Fibroblast of villous mesenchyme (primary cell): ENCODE measurements at regions not wholly inside any gene's neighbourhood (a gene's known extent, or its start where the extent isn't known, plus 50 kb on each side); places are given as distances from the start of the nearest gene placed in this dataset.
A peak's percentile ranks its signal among the peaks of the same experiment; 100 is the strongest.

Source experiments
- DNase-seq: peaks from one replicate; pipeline ENCODE4 v3.0.0-alpha.2; 2010; ENCODE audit warnings: low read depth
- H3K4me3 ChIP-seq: 2 replicates; pipeline ENCODE4 v1.5.1; 2011; ENCODE audit warnings: low read depth, mild to moderate bottlenecking, low read length
- TF ChIP-seq, protein P1 (sequence below): IDR thresholded peaks from 2 replicates; pipeline ENCODE4 v1.5.1; 2012; ENCODE audit warnings: low read depth, mild to moderate bottlenecking, low read length; ENCODE audit not compliant: insufficient read depth

- H3K4me3 ChIP-seq: no peak overlapping the region
- TF ChIP-seq, protein P1, sequence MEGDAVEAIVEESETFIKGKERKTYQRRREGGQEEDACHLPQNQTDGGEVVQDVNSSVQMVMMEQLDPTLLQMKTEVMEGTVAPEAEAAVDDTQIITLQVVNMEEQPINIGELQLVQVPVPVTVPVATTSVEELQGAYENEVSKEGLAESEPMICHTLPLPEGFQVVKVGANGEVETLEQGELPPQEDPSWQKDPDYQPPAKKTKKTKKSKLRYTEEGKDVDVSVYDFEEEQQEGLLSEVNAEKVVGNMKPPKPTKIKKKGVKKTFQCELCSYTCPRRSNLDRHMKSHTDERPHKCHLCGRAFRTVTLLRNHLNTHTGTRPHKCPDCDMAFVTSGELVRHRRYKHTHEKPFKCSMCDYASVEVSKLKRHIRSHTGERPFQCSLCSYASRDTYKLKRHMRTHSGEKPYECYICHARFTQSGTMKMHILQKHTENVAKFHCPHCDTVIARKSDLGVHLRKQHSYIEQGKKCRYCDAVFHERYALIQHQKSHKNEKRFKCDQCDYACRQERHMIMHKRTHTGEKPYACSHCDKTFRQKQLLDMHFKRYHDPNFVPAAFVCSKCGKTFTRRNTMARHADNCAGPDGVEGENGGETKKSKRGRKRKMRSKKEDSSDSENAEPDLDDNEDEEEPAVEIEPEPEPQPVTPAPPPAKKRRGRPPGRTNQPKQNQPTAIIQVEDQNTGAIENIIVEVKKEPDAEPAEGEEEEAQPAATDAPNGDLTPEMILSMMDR: no peak
- no peak for DNase-seq
Observed at GRCh38 chr16:87180069-87180468, 137.1 kb downstream of the C16orf95 start.

GRCh38 chr16:87182759-87183158 lies 134.4 kb downstream of the C16orf95 start:
- H3K4me3 ChIP-seq: no peak overlapping the region
- DNase-seq: no peak
- TF ChIP-seq, protein P1: no peak

DNA sequence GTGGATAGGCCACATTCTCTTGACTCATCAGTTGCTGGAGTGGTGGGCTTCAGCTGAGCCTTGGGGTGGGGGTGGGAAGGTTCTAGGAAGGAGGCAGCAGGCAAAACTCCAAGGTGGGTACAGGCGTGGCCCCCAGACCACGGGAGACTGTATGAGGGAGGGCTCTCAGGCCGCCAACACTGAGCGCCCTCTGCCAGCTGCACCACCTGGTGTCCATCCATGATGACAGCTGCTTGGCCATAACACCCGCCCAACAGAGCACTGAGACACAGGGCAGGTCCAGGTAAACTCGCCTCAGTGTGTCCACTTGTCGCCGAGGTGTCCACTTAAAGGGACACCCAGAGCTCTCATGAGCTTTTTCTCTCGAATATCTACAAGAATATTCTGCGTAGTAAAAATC lies 133.5 kb downstream of the C16orf95 start:
- TF ChIP-seq, protein P1: no peak
- no peak for DNase-seq
- H3K4me3 ChIP-seq: no peak overlapping the region

DNA sequence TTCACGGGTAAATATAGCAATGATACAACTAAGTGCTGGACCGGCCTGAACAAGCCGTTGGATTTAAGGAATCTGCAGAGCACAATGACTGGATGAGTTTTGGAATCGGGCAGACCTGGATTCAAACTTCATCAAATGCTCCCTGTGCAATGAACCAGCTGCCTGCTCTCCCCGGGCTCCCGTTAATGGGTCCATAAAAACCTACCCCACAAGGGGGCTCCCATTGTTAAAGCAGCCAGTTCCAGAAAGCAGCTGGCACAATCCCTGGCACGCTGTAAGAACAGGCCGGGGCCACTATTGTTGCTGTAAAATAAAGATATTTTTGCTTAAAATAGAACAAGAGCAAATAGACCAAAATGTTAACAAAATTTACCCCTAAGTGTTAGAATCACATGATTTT lies 131.9 kb downstream of the C16orf95 start:
- TF ChIP-seq, protein P1: peak; percentile 12
- DNase-seq: no peak
- no peak overlapping the region for H3K4me3 ChIP-seq

DNA sequence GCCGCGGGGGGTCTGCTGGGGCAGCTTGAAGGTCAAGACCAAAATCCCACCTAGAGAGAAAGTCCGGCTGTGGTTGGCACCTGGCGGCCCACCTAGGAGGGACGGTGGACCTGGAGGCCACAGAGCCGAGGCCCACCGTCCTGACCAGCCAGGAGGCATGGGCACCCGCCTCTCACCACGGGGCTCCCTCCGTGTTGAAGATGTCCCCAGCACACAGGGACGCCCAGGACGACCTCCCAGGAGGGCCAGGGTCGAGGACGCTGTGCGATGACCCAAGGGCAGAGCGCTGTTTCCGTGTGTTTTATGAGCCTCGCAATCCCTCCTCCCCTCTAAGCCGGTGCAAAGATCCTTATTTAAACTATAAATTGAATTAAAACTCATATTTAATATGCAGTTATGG lies 131.2 kb downstream of the C16orf95 start:
- TF ChIP-seq, protein P1: no peak
- no peak for DNase-seq
- no peak overlapping the region for H3K4me3 ChIP-seq

GRCh38 chr16:87186446-87186845 lies 130.7 kb downstream of the C16orf95 start:
- DNase-seq: no peak
- no peak overlapping the region for H3K4me3 ChIP-seq
- TF ChIP-seq, protein P1: no peak

GRCh38 chr16:87186876-87187533 lies 130.2 kb downstream of the C16orf95 start:
- DNase-seq: no peak
- no peak overlapping the region for H3K4me3 ChIP-seq
- TF ChIP-seq, protein P1: no peak
